HG03342 (cell line): ENCODE measurements at regions not wholly inside any gene's neighbourhood (a gene's known extent, or its start where the extent isn't known, plus 50 kb on each side); places are given as distances from the start of the nearest gene placed in this dataset.

Experiments
- ATAC-seq: cut with Tn5 transposase; IDR thresholded peaks from one replicate; pipeline ENCODE4 v1.9.1; 2021; ENCODE audit warnings: mild to moderate bottlenecking, moderate library complexity; ENCODE audit not compliant: unreplicated experiment

GRCh38 chr2:222064286-222064685 lies 234.5 kb downstream of the PAX3 start:
- ATAC-seq = no peak

DNA sequence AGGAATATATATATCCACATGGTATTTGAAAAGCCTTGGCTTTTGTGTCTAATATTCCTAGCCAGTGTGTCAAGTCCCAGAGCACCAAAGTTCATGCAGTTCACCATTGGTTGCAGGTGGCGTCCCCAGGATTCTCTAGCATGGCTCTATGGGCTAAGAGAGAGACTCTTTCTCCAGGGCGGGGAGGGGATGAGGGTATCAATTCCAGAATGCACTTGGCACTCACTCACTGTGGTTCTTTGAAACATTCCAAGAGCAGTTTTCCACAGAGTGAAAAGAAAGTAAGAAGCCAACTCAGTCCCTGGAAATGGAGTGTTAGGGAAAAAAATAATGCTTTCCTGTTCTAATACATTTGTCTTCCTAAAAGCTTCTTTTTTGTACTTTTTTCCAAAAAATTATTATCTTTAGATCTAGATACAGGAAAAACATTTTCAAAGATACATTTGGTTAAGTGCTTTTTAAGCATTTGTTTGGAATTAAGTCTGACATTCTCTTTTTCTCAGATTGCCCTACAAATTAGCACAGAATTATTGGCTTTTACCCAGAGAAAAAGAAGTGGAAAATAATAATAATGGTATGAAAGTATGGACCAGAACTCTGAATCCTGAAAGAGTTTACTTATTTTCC lies 239.9 kb downstream of the PAX3 start:
- no peak for ATAC-seq

DNA sequence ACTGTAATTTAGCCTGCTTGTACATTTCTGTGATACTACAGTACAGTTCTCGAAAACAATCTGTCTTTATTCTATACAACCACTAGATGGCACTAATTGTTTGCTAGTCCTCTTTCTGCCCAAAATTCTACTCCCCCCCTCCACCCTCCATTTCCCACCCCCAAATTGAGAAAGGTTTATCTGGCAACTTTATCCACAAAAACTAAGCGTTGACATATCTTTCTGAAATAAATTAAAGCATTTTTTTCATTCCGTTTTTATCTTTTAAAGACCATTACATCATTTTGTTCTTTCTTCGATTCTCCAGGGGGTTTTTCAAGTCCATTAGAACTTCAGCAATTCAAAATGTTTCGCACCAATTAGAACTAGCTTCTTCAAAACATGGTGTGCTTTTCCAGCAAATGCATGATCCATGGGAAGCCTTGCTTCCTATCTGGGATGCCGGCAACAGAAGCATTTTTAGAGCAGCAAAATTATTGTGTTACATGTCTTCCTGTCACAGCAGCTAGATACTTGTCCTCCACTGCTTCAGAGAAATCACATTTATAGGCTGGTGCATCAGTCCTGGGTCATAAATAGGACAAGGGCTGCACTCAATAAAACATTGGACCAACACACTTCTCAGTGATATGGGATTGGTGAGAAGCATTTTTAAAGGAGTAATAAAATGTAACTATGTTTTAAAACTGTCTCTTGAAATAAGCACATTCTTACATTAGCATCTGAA lies 241.3 kb downstream of the PAX3 start:
- ATAC-seq = no peak

- no peak for ATAC-seq
Observed at GRCh38 chr2:222055328-222055727, 243.5 kb downstream of the PAX3 start.

GRCh38 chr2:222054813-222055212 lies 244.0 kb downstream of the PAX3 start:
- no peak for ATAC-seq

DNA sequence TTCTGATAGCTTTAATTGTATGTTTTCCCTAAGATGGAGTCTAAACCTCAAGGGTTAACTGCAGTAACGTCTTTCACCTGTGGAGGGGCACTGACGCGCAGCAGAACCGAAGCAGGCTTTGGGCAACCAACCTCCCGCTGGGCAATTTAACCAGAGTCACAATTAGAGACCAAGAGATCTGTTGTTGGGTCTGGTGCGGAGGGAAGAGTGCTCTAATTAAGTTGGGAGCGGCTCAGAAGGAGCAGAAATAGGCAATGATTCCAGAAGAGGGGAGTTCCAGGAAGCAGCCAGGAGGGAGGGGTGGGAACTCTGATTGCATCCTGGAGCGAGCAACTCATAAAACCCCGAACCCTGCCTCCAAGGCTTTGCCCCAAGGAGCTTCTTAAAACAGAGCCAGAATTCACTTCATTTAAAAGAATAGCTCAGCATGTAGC lies 245.8 kb downstream of the PAX3 start:
- ATAC-seq = peak; percentile 78

GRCh38 chr2:222050981-222051380 lies 247.8 kb downstream of the PAX3 start:
- no peak for ATAC-seq

DNA sequence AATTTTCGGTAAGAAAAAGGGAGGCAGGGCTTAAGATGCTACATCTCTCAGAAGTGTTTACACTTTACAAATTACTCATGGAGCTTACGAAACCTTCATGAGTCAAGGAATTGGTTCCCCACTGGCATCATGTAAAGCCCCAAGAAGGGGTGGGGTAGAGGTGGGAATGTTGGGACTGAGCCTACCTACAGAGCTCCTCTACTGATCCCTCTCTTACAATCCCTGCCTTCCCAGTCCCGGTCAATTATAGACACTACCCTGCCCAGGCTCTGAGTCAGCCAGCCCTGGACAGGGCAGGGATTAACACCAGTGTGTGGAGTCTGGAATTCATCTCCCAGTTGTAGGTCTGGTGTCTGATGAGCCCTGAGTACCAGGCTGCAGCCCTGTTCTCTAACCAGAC lies 248.9 kb downstream of the PAX3 start:
- no peak for ATAC-seq

GRCh38 chr2:222043897-222044296 lies 254.9 kb downstream of the PAX3 start:
- ATAC-seq = no peak

- ATAC-seq = no peak
Observed at GRCh38 chr2:222042666-222043065, 256.1 kb downstream of the PAX3 start.

- no peak for ATAC-seq
Observed at GRCh38 chr2:222040333-222040732, 258.5 kb downstream of the PAX3 start.

GRCh38 chr2:222039821-222040220 lies 259.0 kb downstream of the PAX3 start:
- ATAC-seq = no peak

GRCh38 chr2:222038067-222038802 lies 260.6 kb downstream of the PAX3 start:
- no peak for ATAC-seq

DNA sequence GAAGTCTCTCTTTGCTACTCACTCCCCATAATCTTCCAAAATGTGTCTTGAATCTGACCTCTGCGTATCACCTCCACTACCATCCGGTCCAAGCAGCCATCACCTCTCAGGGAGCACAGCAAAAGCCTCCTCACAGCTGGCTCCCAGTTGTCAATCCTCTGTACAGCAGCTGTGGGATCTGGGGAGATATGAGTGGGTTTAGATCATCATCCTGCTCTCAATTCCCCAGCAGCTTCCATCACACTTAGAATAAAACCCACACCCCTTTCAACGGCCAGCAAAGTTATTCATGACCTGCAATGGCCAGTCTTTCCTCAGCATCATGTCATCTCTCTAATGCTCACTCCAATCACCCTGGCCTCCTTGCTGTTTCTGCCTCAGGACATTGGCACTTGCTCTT lies 261.6 kb downstream of the PAX3 start:
- no peak for ATAC-seq

DNA sequence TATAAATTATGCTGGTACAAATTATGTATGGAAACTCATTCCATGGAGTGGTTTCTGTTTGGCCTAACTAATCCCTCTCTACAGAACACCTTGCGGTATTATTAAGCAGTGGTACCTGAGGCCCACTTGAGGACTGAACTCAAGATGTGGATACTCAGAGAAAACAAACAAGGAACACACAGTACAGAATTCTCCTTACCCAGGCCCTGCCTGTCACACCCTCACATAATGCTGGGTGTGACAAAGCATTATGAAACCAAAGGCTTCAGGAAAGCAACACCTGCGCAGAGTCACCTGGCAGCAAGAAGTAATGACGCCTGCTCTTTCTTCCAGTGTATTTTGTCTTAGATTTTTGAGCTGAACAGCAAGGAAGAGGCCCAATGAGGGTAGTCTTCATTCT lies 264.7 kb downstream of the PAX3 start:
- ATAC-seq = no peak

DNA sequence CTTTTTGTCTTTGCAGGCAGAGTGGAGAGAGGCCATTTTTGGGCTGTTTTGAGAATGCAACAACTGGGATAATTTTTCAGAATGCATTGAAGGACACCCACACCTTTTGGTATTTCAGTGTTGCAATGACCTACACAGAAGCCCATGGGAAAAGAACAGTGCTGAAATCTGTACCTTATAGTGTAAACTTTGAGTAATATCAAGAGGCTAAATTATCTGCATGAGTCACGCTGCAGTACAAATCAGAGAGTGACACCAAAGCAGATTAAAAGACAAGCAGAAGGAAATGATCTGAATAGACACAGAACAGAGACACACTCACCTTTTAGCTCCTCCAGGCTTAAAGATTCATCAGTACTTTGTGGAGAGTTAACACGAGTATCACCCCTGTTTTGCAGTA lies 265.3 kb downstream of the PAX3 start:
- ATAC-seq = no peak

DNA sequence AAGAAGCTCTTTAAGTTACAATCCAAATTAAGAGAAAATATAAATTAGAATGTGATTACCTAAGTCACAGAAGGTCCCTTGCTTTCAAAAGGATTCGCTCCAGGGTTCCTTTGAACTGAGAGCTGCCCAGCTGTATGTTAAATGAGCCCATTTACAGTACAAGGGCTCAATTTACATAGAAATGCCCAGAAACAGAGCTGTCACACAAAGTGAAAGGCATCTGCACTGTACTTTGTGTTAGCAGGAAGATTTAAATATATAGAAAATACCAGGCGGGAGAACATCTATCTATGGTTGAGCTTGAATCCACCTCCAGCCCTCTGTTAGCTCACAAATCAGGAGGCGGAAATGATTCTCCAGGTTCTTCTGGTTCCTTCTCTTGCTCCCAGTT lies 272.9 kb downstream of the PAX3 start:
- no peak for ATAC-seq

- no peak for ATAC-seq
Observed at GRCh38 chr2:222024932-222025880, 273.6 kb downstream of the PAX3 start.

DNA sequence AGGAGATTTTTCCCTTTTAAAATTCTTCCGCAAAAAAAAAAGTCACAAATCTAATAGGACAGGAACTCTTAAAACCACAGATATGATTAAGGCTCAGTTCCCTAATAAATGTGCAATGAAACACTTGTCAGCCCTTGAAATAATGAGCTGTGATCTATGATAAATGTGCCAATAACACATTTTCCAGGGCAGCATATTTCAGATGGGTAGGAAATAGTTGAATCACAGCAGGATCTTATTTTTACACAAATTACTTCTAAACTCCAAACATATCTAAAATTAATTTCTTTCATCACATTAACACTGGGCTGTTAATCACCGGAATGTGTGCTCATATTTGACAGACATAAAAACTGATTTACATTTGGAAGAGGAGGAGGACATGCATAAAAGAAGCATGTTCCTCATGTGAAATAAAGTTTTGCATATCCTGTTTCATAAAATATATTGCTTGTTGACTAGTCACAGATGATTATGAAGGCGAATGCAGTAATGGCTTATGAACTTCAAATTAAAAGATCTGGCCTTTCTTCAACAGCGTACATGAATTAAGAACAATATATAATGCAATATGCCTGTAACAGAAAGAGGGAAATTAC lies 281.4 kb downstream of the PAX3 start:
- no peak for ATAC-seq

DNA sequence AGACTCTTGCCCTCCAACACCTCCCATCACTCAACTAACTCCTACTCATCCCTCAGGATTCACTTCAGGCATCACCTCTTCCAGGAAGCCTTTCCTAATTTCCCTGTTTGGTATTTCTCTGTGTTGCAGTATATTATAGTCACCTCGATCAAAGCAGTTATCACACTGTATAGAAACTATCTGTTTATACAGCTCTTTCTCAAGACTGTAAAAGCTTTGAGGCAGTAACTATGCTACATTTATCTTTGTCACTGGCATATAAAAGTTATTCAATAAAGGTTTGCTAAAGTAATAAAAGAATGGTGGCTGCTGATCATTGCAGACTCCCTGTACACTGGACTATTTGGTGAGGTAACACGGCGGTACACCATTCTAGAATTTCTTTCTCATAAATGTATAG lies 284.9 kb downstream of the PAX3 start:
- ATAC-seq = no peak

DNA sequence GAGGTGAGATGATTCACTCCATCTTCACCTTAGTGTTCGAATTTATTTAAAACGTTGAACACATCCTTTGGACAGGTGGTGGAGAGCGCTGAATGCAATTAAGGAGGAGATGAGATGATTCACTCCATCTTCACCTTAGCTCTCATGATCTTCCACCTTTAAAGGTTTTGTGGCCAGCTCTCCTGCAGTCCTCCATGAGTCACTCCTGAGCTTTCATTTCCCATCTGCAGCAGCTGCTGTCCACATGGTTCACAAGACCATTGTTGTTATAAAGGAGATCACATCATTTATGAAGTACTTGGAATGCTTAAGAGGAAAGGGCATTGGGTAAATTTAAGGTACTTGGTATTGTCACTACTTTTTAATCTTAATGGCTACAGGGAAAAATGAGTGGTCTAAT lies 298.5 kb downstream of the PAX3 start:
- ATAC-seq = no peak
